ENCODE measurements at regions not wholly inside any gene's neighbourhood (a gene's known extent, or its start where the extent isn't known, plus 50 kb on each side); places are given as distances from the start of the nearest gene placed in this dataset.

GRCh38 chr14:101126731-101127130 is 223.2 kb upstream of the RTL1 start:
- H3K4me3 ChIP-seq (replicated peaks; ENCODE audit: low read depth, low read length): no peak overlapping the region
- no peak for TF ChIP-seq CTCF (IDR thresholded peaks at IDR 0.05; ENCODE audit: insufficient read depth, low read length, poor library complexity, severe bottlenecking)
- DNase-seq (ENCODE audit: extremely low read depth, insufficient read length): no peak
- no peaks in the 10 kb centered on the region for H3K36me3 ChIP-seq (ENCODE audit: control insufficient read depth, insufficient read depth, low read length)
- no peaks in the 10 kb centered on the region for H3K27me3 ChIP-seq (replicated peaks; ENCODE audit: control insufficient read depth, insufficient read depth, low read length)

GRCh38 chr14:101127224-101127623 is 223.7 kb upstream of the RTL1 start:
- no peak for TF ChIP-seq CTCF (IDR thresholded peaks at IDR 0.05; ENCODE audit: insufficient read depth, low read length, poor library complexity, severe bottlenecking)
- Histone ChIP-seq H3K4me3 (replicated peaks; ENCODE audit: low read depth, low read length) (no peak overlapping the region), H3K36me3 (ENCODE audit: control insufficient read depth, insufficient read depth, low read length) (no peaks in the 10 kb centered on the region), H3K27me3 (replicated peaks; ENCODE audit: control insufficient read depth, insufficient read depth, low read length) (no peaks in the 10 kb centered on the region)
- no peak for DNase-seq (ENCODE audit: extremely low read depth, insufficient read length)

GRCh38 chr14:101128478-101129321 is 225.2 kb upstream of the RTL1 start:
- no peaks in the 10 kb centered on the region for H3K36me3 ChIP-seq (ENCODE audit: control insufficient read depth, insufficient read depth, low read length)
- no peak overlapping the region for H3K4me3 ChIP-seq (replicated peaks; ENCODE audit: low read depth, low read length)
- DNase-seq (ENCODE audit: extremely low read depth, insufficient read length): no peak
- TF ChIP-seq CTCF (IDR thresholded peaks at IDR 0.05; ENCODE audit: insufficient read depth, low read length, poor library complexity, severe bottlenecking): no peak
- H3K27me3 ChIP-seq (replicated peaks; ENCODE audit: control insufficient read depth, insufficient read depth, low read length): no peaks in the 10 kb centered on the region

- DNase-seq (ENCODE audit: extremely low read depth, insufficient read length): no peak
- H3K36me3 ChIP-seq (ENCODE audit: control insufficient read depth, insufficient read depth, low read length): no peaks in the 10 kb centered on the region
- TF ChIP-seq CTCF (IDR thresholded peaks at IDR 0.05; ENCODE audit: insufficient read depth, low read length, poor library complexity, severe bottlenecking): no peak
- no peak overlapping the region for H3K4me3 ChIP-seq (replicated peaks; ENCODE audit: low read depth, low read length)
- H3K27me3 ChIP-seq (replicated peaks; ENCODE audit: control insufficient read depth, insufficient read depth, low read length): no peaks in the 10 kb centered on the region
These were observed 226.1 kb upstream of the RTL1 start for GRCh38 chr14:101129521-101130167.

- H3K27me3 ChIP-seq (replicated peaks; ENCODE audit: control insufficient read depth, insufficient read depth, low read length): no peaks in the 10 kb centered on the region
- H3K4me3 ChIP-seq (replicated peaks; ENCODE audit: low read depth, low read length): no peak overlapping the region
- no peaks in the 10 kb centered on the region for H3K36me3 ChIP-seq (ENCODE audit: control insufficient read depth, insufficient read depth, low read length)
- no peak for DNase-seq (ENCODE audit: extremely low read depth, insufficient read length)
- no peak for TF ChIP-seq CTCF (IDR thresholded peaks at IDR 0.05; ENCODE audit: insufficient read depth, low read length, poor library complexity, severe bottlenecking)
These were observed 227.3 kb upstream of the RTL1 start for GRCh38 chr14:101130861-101131260.
